NCI-H69 (cell line): ENCODE measurements at regions not wholly inside any gene's neighbourhood (a gene's known extent, or its start where the extent isn't known, plus 50 kb on each side); places are given as distances from the start of the nearest gene placed in this dataset.

ENCODE experiments used
- DNase-seq: peaks from one replicate; lab custom pipeline; 2025; lab: John Stamatoyannopoulos, UW

- DNase-seq = no peak
Measured at GRCh38 chr13:40337651-40338050, 328.8 kb downstream of the FOXO1 start.

GRCh38 chr13:40338217-40338616 lies 328.2 kb downstream of the FOXO1 start:
- DNase-seq = no peak

GRCh38 chr13:40340368-40341095 lies 325.9 kb downstream of the FOXO1 start:
- no peak for DNase-seq

GRCh38 chr13:40341096-40341471 lies 325.4 kb downstream of the FOXO1 start:
- DNase-seq = no peak

- DNase-seq = no peak
Measured at GRCh38 chr13:40341501-40341900, 324.9 kb downstream of the FOXO1 start.

- no peak for DNase-seq
Measured at GRCh38 chr13:40342461-40342860, 324.0 kb downstream of the FOXO1 start.

- no peak for DNase-seq
Measured at GRCh38 chr13:40342901-40343300, 323.5 kb downstream of the FOXO1 start.

- DNase-seq = no peak
Measured at GRCh38 chr13:40343550-40344269, 322.7 kb downstream of the FOXO1 start.

GRCh38 chr13:40344270-40345148 lies 321.9 kb downstream of the FOXO1 start:
- DNase-seq = no peak

- no peak for DNase-seq
Measured at GRCh38 chr13:40345149-40345514, 321.3 kb downstream of the FOXO1 start.

GRCh38 chr13:40345654-40346372 lies 320.6 kb downstream of the FOXO1 start:
- no peak for DNase-seq

GRCh38 chr13:40346592-40346991 lies 319.8 kb downstream of the FOXO1 start:
- DNase-seq = no peak

GRCh38 chr13:40348096-40348679 lies 318.3 kb downstream of the FOXO1 start:
- DNase-seq = no peak

GRCh38 chr13:40350283-40350992 lies 316.0 kb downstream of the FOXO1 start:
- no peak for DNase-seq

GRCh38 chr13:40351537-40352379 lies 314.7 kb downstream of the FOXO1 start:
- no peak for DNase-seq

GRCh38 chr13:40352380-40352778 lies 314.1 kb downstream of the FOXO1 start:
- DNase-seq = no peak

- DNase-seq = no peak
Measured at GRCh38 chr13:40352802-40353562, 313.5 kb downstream of the FOXO1 start.

- no peak for DNase-seq
Measured at GRCh38 chr13:40355126-40355724, 311.2 kb downstream of the FOXO1 start.

GRCh38 chr13:40356011-40356410 lies 310.4 kb downstream of the FOXO1 start:
- DNase-seq = no peak
